LNCaP clone FGC (cell line): ENCODE measurements at regions not wholly inside any gene's neighbourhood (a gene's known extent, or its start where the extent isn't known, plus 50 kb on each side); places are given as distances from the start of the nearest gene placed in this dataset.
"Not testable (repeated sequence)": the region's sequence is repeated elsewhere in the genome, so short reads cannot be mapped to it uniquely, and the experiment has no call there.

Experiments
- DNase-seq: peaks from one replicate; pipeline ENCODE4 v3.0.0-alpha.2; 2011; ENCODE audit warnings: low read depth
- H3K4me3 ChIP-seq: 2 replicates; pipeline ENCODE4 v1.5.1; 2011; ENCODE audit warnings: mild to moderate bottlenecking, low read depth, low read length, control low read depth
- TF ChIP-seq, protein P1 (sequence below): IDR thresholded peaks from 2 replicates; pipeline ENCODE4 v1.5.1; 2012; ENCODE audit warnings: mild to moderate bottlenecking; ENCODE audit not compliant: control insufficient read depth, insufficient read depth; ENCODE audit errors: extremely low read depth

DNA sequence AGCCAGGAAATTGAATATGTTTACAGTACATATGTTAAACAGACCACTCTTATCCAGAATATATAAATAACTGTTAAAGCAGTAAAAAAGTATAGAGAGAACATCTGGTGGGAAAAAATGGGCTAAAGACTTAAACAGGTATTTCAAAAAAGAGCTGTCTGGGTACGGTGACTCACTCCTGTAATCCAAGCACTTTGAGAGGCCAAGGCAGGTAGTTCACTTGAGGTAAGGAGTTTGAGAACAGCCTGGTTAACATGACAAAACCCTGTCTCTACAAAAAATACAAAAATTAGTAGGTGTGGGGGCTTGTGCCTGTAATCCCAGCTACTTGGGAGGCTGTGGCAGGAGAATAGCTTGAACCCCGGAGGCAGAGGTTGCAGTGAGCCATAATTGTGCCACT lies 171.4 kb upstream of the FSIP2 start:
- no peak for DNase-seq
- no peak overlapping the region for H3K4me3 ChIP-seq
- TF ChIP-seq, protein P1, sequence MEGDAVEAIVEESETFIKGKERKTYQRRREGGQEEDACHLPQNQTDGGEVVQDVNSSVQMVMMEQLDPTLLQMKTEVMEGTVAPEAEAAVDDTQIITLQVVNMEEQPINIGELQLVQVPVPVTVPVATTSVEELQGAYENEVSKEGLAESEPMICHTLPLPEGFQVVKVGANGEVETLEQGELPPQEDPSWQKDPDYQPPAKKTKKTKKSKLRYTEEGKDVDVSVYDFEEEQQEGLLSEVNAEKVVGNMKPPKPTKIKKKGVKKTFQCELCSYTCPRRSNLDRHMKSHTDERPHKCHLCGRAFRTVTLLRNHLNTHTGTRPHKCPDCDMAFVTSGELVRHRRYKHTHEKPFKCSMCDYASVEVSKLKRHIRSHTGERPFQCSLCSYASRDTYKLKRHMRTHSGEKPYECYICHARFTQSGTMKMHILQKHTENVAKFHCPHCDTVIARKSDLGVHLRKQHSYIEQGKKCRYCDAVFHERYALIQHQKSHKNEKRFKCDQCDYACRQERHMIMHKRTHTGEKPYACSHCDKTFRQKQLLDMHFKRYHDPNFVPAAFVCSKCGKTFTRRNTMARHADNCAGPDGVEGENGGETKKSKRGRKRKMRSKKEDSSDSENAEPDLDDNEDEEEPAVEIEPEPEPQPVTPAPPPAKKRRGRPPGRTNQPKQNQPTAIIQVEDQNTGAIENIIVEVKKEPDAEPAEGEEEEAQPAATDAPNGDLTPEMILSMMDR, result no peak

DNA sequence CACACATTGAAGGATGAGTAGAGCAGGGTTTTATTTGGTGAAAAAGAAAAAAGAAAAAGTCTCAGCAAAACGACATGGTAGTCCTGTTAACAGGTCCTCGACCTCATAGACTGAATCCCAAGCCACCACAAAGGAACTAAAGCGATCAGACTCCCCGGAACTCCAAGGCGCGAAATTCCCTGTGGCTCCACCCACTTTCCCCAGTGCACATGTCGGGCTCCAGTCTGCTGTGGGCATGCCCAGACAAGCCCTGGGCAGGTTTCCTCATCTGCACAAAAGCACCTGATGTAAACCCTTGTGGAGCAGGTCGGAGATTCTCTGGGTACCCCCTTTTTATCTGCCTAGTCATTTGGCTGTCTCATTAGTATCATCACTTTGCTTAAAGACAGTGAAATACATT lies 170.7 kb upstream of the FSIP2 start:
- H3K4me3 ChIP-seq, result no peak overlapping the region
- DNase-seq, result no peak
- TF ChIP-seq, protein P1, result no peak

DNA sequence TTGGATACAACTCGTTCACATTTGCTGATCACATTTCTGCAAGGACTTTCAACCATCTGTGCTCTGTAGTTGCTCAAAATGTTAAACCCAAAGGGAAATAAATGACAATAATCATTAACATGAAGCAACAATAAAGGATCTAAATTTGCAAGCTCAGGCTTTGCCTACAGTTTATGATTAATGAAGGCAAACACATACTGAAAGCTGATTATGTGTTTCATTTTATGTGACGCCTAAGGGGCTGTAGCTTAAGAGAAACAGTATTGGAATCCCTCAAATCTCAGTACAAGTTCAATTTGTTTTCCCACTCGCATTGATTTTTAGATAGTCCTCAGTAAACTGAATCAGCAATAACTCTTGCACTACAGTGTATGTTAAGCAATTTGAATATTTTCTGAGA lies 160.3 kb upstream of the FSIP2 start:
- DNase-seq, result no peak
- H3K4me3 ChIP-seq, result no peak overlapping the region
- TF ChIP-seq, protein P1, result no peak

DNA sequence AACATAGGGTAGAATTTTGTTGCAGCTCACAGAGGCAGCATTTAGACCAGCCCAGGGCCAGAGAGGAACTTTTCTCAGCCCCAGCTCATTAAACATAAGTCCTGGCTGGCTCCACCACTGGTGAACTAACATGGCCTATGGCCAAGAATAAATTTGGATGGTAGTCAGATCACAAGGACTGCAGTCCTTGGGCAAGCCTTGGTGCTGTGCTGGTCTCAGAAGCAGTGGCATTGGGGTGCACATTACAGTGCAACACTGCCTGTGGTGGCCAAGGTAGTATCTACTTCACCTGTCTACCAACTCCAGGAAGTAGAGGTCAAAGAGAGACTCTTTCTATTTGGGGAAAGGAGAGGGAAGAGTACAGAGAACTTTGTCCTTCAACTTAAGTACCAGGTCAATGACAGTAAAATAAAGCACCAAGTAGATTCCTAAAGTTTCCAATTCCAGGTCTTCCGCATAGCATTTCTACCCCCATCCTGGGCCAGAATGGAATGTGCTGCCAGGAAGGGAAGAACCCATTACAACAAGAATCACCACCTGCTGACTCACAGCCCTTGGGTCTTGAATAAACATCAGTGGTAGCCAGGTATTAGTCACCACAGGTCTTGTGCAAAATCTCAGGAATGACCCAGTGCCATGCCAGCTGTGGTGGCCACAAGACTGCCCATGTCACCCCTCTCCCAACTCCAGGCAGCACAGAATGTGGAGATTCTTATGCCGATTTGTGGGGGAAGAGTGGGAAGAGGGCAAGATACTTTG lies 155.4 kb upstream of the FSIP2 start:
- TF ChIP-seq, protein P1, result no peak
- H3K4me3 ChIP-seq, result no peak overlapping the region
- peak; percentile 18 for DNase-seq

DNA sequence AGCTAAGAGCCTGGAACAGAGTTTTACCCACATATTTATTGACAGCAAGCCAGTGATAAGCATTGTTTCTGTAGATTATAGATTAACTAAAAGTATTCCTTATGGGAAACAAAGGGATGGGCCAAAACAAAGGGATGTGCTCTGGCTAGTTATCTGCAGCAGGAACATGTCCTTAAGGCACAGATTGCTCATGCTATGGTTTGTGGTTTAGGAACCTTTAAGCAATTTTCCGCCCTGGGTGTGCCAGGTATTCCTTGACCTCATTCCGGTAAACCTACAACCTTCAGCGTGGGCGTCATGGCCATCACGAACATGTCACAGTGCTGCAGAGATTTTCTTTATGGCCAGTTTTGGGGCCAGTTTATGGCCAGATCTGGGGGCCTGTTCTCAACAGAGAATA lies 153.4 kb upstream of the FSIP2 start:
- not testable (repeated sequence) for H3K4me3 ChIP-seq, DNase-seq

DNA sequence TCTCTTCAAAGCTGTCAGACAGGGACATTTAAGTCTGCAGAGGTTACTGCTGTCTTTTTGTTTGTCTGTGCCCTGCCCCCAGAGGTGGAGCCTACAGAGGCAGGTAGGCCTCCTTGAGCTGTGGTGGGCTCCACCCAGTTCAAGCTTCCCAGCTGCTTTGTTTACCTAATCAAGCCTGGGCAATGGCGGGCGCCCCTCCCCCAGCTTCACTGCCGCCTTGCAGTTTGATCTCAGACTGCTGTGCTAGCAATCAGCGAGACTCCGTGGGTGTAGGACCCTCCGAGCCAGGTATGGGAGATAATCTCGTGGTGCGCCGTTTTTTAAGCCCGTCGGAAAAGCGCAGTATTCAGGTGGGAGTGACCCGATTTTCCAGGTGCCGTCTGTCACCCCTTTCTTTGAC lies 147.3 kb upstream of the FSIP2 start:
- H3K4me3 ChIP-seq, DNase-seq: not testable (repeated sequence)

DNA sequence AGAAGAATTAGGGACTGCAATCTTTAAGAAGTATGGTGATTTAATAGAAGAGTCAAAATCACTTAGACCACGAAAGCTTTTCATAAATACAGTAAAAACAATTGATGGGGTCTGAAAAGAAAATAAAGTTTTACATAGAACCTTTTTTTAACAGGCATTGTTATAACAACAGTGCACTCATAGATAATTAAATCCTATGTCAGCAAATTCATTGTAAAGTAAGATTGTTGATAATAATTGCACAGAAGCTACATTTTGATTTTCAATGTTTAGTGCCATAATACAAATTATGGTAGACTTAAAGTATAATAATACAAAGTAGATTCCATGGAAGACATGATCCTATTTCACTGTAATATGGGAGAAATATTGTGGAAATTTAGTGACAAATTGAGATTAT lies 130.7 kb upstream of the FSIP2 start:
- no peak for DNase-seq
- no peak overlapping the region for H3K4me3 ChIP-seq
- TF ChIP-seq, protein P1, result no peak

DNA sequence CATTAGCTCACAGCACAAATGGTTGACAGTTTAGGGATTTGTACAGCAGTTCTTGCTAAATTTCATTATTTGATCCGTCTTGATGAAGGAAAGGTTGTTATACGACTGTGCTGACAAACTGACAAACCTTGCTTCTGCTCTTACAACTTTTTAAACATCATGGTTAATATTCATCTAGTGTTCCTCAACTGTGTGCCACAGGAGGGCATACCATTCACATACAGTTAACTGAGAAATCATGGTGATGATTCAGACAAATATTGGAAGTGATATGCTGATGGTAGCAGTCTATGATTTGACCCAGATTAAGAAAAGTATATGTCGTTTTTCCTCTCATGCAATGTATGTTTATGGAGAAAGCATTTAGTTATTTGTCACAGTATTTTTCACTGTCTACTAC lies 129.8 kb upstream of the FSIP2 start:
- no peak for DNase-seq
- TF ChIP-seq, protein P1, result peak; percentile 35
- H3K4me3 ChIP-seq, result no peak overlapping the region
